H1 (cell line): ENCODE measurements at regions not wholly inside any gene's neighbourhood (a gene's known extent, or its start where the extent isn't known, plus 50 kb on each side); places are given as distances from the start of the nearest gene placed in this dataset.

Experiments used
- USF2 ChIP-seq: IDR thresholded peaks from 2 replicates; pipeline ENCODE4 v1.6.1; 2011; ENCODE audit warnings: low read length, improper control_type of control experiment

- TF ChIP-seq USF2, result no peak
These were observed 700.1 kb downstream of the QKI start (continued) for GRCh38 chr6:164114651-164115050.
